SK-N-SH (cell line): ENCODE measurements at regions not wholly inside any gene's neighbourhood (a gene's known extent, or its start where the extent isn't known, plus 50 kb on each side); places are given as distances from the start of the nearest gene placed in this dataset.

Experiments used
- CTCF ChIA-PET: fragments of 300-600, 350-600 bp; formaldehyde crosslinking; extraction: SDS; loops from one replicate; lab custom pipeline; 2021; lab: Yijun Ruan, JAX
- POLR2A ChIA-PET: fragments of 350-600 bp; sonication (Branson Sonifier 250); formaldehyde crosslinking; extraction: SDS; loops from one replicate; lab custom pipeline; 2020; ENCODE audit warnings: antibody characterized with exemption, inconsistent platforms; lab: Yijun Ruan, JAX
- DNase-seq: peaks from one replicate; pipeline ENCODE4 v3.0.0; 2012
- H2AFZ ChIP-seq: fragments of 200-600 bp; sonication (generic); 2 replicates; pipeline ENCODE4 v1.8.1; 2016; ENCODE audit warnings: antibody characterized with exemption, mild to moderate bottlenecking, low read depth
- H3F3A ChIP-seq: fragments of 200-600 bp; sonication (generic); replicated peaks from 2 replicates; pipeline ENCODE3; 2016; ENCODE audit warnings: antibody characterized with exemption, mild to moderate bottlenecking; ENCODE audit not compliant: insufficient read depth
- H3K27ac ChIP-seq, 2 experiments: fragments of 200-500 bp in 1 of 2; fragments of 200-600 bp in 1 of 2; sonication (Bioruptor generic) in 1 of 2; sonication (generic), shearing (Covaris generic) in 1 of 2; 2 replicates each; pipeline versions ENCODE4 v1.5.1 to v1.6.1; 2014 to 2016; ENCODE audit warnings: low read depth in 2 of 2, inconsistent platforms in 1 of 2, low read length in 1 of 2, mild to moderate bottlenecking in 1 of 2, mixed read lengths in 1 of 2
- H3K27me3 ChIP-seq: fragments of 200-600 bp; sonication (generic), shearing (Covaris generic); 2 replicates; pipeline ENCODE4 v1.6.1; 2016; ENCODE audit warnings: mixed run types; ENCODE audit not compliant: insufficient read depth
- H3K36me3 ChIP-seq, 2 experiments: fragments of 200-500 bp in 1 of 2; fragments of 200-600 bp in 1 of 2; sonication (Bioruptor generic) in 1 of 2; sonication (generic) in 1 of 2; replicated peaks in 1 of 2; 2 replicates each; pipeline versions ENCODE3 to v1.5.1; 2014 to 2016; ENCODE audit warnings: low read length in 1 of 2, mild to moderate bottlenecking in 1 of 2; ENCODE audit not compliant: insufficient read depth in 2 of 2, control insufficient read depth in 1 of 2
- H3K4me1 ChIP-seq, 2 experiments: fragments of 200-500 bp in 1 of 2; fragments of 200-600 bp in 1 of 2; sonication (Bioruptor generic) in 1 of 2; sonication (generic), shearing (Covaris generic) in 1 of 2; 2 replicates each; pipeline versions ENCODE4 v1.5.1 to v1.6.1; 2014 to 2016; ENCODE audit warnings: low read depth in 1 of 2, low read length in 1 of 2, mixed run types in 1 of 2; ENCODE audit not compliant: insufficient read depth in 2 of 2, control insufficient read depth in 1 of 2
- H3K4me2 ChIP-seq: fragments of 200-600 bp; sonication (generic), shearing (Covaris generic); 2 replicates; pipeline ENCODE4 v1.6.1; 2017; ENCODE audit warnings: mixed run types
- H3K4me3 ChIP-seq, 2 experiments: fragments of 200-500 bp in 1 of 2; fragments of 200-600 bp in 1 of 2; sonication (Bioruptor generic) in 1 of 2; sonication (generic), shearing (Covaris generic) in 1 of 2; 2 replicates each; pipeline versions ENCODE4 v1.5.1 to v1.8.1; 2014 to 2016; ENCODE audit warnings: low read depth in 2 of 2, inconsistent platforms in 1 of 2, low read length in 1 of 2, mild to moderate bottlenecking in 1 of 2, mixed read lengths in 1 of 2, moderate library complexity in 1 of 2
- H3K79me2 ChIP-seq: fragments of 200-600 bp; sonication (generic); 2 replicates; pipeline ENCODE4 v1.8.1; 2017; ENCODE audit warnings: mild to moderate bottlenecking; ENCODE audit not compliant: insufficient read depth
- H3K9ac ChIP-seq: fragments of 200-600 bp; sonication (generic); 2 replicates; pipeline ENCODE4 v1.6.1; 2017; ENCODE audit warnings: mixed run types
- H3K9me2 ChIP-seq: fragments of 200-600 bp; sonication (generic); 2 replicates; pipeline ENCODE4 v1.6.1; 2017; ENCODE audit warnings: mixed run types
- H3K9me3 ChIP-seq: fragments of 200-600 bp; sonication (generic); 2 replicates; pipeline ENCODE4 v1.6.1; 2017; ENCODE audit warnings: mixed run types, mild to moderate bottlenecking, moderate library complexity
- H4K20me1 ChIP-seq: fragments of 200-600 bp; sonication (generic); 2 replicates; pipeline ENCODE4 v1.6.1; 2017; ENCODE audit warnings: mild to moderate bottlenecking, mixed run types; ENCODE audit not compliant: insufficient read depth
- FOXJ3 ChIP-seq: sonication (generic); formaldehyde crosslinking; IDR thresholded peaks from 2 replicates; pipeline ENCODE4 v1.5.1; 2020; ENCODE audit warnings: mild to moderate bottlenecking, missing genetic modification reagents
- MEF2A ChIP-seq: IDR thresholded peaks from 2 replicates; pipeline ENCODE4 v1.4.0; 2012; ENCODE audit warnings: low read depth, borderline replicate concordance
- NRF1 ChIP-seq: IDR thresholded peaks from 2 replicates; pipeline ENCODE4 v1.6.1; 2012; ENCODE audit warnings: low read depth, mild to moderate bottlenecking, low read length
- RCOR1 ChIP-seq: fragments of 150-350 bp; IDR thresholded peaks from 2 replicates; pipeline ENCODE4 v1.6.1; 2017; ENCODE audit warnings: antibody characterized with exemption, low read length
- SIN3A ChIP-seq: IDR thresholded peaks from 2 replicates; pipeline ENCODE4 v1.6.1; 2012; ENCODE audit warnings: low read depth, mild to moderate bottlenecking, low read length, moderate library complexity, borderline replicate concordance
- TAF1 ChIP-seq: IDR thresholded peaks from 2 replicates; pipeline ENCODE4 v1.6.1; 2012; ENCODE audit warnings: low read depth, mild to moderate bottlenecking, low read length, moderate library complexity, borderline replicate concordance
- TCF12 ChIP-seq: IDR thresholded peaks from 2 replicates; pipeline ENCODE4 v1.4.0; 2012
- WGBS: methylation state at CpG from one replicate; pipeline ENCODE4 v1.1.6; 2017; ENCODE audit warnings: low lambda C conversion rate; 5-methylcytosine and 5-hydroxymethylcytosine counted together
- TF ChIP-seq, protein P1 (sequence below): IDR thresholded peaks from 2 replicates; pipeline ENCODE4 v1.4.0; 2012; ENCODE audit warnings: low read depth, borderline replicate concordance
- TF ChIP-seq, protein P2 (sequence below): IDR thresholded peaks from 2 replicates; pipeline ENCODE4 v1.6.1; 2012; ENCODE audit warnings: mild to moderate bottlenecking, low read depth, low read length, moderate library complexity
- TF ChIP-seq, protein P3 (sequence below): fragments of 150-350 bp; IDR thresholded peaks from 2 replicates; pipeline ENCODE4 v1.6.1; 2016; ENCODE audit warnings: mild to moderate bottlenecking, low read depth, low read length
- TF ChIP-seq, protein P4 (sequence below): fragments of 150-350 bp; IDR thresholded peaks from 2 replicates; pipeline ENCODE4 v1.6.1; 2017; ENCODE audit warnings: antibody characterized with exemption, low read length, low read depth, borderline replicate concordance

DNA sequence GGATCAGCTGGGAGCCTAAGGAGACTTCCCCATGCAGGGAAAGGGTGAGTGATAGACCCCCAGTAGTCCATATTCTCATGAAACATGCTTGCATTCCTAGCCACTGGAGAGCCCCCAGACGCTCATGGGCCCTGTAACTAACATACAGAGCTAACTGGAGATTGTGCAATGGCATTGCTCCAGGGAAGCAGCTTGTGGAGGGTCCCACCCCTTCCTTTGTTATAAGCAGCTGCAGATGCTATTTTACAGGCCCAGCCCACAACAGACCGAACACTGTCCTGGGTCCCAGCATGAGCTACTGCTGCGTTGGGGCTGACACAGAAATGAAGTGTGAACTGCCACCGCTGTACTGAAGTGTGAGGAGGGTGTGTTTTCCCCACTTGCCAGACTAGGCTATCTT lies 1465.7 kb upstream of the DIAPH2 start:
- WGBS: 4% methylated on average over 4 of the region's 4 CpGs

DNA sequence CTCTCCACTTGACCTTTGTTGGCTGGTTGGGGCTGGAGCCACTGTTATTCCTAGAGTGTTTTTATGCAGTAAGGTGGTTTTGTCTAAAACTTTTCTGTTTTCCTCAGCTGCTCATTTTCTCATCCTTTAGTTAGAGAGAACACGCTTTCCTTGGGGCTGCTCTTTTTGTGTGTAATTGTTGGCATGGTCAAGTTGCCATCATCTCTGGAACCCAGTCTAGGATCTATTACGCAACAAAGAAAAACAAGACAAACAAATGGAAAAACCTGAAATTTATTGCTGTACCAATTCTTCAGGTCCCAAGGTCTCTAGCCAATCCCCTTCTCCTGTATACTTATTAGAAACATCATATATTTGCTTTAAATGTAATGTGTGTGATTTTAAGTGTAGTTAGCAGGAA lies 1436.3 kb upstream of the DIAPH2 start:
- H3K27me3 ChIP-seq: no peaks in the 10 kb centered on the region
- H3K36me3 ChIP-seq: no peaks in the 10 kb centered on the region
- H4K20me1 ChIP-seq: no peaks in the 10 kb centered on the region
- H3F3A ChIP-seq: no peaks in the 10 kb centered on the region
- no peak overlapping the region for H3K4me2 ChIP-seq
- no peaks in the 10 kb centered on the region for H3K9me3 ChIP-seq
- ChIA-PET CTCF (no interaction called here), POLR2A (no interaction called here)
- H3K9ac ChIP-seq: no peak overlapping the region
- H3K9me2 ChIP-seq: no peaks in the 10 kb centered on the region
- no peaks in the 10 kb centered on the region for H3K79me2 ChIP-seq
- no peak overlapping the region for H3K27ac ChIP-seq
- DNase-seq: no peak
- no peak overlapping the region for H2AFZ ChIP-seq
- no peak overlapping the region for H3K4me3 ChIP-seq
- WGBS: 16% methylated on average over 2 of the region's 2 CpGs
- TF ChIP-seq, protein P1, sequence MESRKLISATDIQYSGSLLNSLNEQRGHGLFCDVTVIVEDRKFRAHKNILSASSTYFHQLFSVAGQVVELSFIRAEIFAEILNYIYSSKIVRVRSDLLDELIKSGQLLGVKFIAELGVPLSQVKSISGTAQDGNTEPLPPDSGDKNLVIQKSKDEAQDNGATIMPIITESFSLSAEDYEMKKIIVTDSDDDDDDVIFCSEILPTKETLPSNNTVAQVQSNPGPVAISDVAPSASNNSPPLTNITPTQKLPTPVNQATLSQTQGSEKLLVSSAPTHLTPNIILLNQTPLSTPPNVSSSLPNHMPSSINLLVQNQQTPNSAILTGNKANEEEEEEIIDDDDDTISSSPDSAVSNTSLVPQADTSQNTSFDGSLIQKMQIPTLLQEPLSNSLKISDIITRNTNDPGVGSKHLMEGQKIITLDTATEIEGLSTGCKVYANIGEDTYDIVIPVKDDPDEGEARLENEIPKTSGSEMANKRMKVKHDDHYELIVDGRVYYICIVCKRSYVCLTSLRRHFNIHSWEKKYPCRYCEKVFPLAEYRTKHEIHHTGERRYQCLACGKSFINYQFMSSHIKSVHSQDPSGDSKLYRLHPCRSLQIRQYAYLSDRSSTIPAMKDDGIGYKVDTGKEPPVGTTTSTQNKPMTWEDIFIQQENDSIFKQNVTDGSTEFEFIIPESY: no peak
- H3K4me1 ChIP-seq: no peaks in the 10 kb centered on the region

More for the DNA sequence above, 1465.7 kb upstream of the DIAPH2 start:
- no peak overlapping the region for H3K4me3 ChIP-seq
- ChIA-PET POLR2A (no interaction called here), CTCF (no interaction called here)
- no peaks in the 10 kb centered on the region for H3K27me3 ChIP-seq
- no peaks in the 10 kb centered on the region for H3K9me2 ChIP-seq
- H3K4me2 ChIP-seq: no peak overlapping the region
- H3K9ac ChIP-seq: no peak overlapping the region
- DNase-seq: no peak
- no peaks in the 10 kb centered on the region for H3F3A ChIP-seq
- no peaks in the 10 kb centered on the region for H3K36me3 ChIP-seq
- H4K20me1 ChIP-seq: no peaks in the 10 kb centered on the region
- H3K9me3 ChIP-seq: no peaks in the 10 kb centered on the region
- no peak overlapping the region for H3K27ac ChIP-seq
- TF ChIP-seq, protein P2, sequence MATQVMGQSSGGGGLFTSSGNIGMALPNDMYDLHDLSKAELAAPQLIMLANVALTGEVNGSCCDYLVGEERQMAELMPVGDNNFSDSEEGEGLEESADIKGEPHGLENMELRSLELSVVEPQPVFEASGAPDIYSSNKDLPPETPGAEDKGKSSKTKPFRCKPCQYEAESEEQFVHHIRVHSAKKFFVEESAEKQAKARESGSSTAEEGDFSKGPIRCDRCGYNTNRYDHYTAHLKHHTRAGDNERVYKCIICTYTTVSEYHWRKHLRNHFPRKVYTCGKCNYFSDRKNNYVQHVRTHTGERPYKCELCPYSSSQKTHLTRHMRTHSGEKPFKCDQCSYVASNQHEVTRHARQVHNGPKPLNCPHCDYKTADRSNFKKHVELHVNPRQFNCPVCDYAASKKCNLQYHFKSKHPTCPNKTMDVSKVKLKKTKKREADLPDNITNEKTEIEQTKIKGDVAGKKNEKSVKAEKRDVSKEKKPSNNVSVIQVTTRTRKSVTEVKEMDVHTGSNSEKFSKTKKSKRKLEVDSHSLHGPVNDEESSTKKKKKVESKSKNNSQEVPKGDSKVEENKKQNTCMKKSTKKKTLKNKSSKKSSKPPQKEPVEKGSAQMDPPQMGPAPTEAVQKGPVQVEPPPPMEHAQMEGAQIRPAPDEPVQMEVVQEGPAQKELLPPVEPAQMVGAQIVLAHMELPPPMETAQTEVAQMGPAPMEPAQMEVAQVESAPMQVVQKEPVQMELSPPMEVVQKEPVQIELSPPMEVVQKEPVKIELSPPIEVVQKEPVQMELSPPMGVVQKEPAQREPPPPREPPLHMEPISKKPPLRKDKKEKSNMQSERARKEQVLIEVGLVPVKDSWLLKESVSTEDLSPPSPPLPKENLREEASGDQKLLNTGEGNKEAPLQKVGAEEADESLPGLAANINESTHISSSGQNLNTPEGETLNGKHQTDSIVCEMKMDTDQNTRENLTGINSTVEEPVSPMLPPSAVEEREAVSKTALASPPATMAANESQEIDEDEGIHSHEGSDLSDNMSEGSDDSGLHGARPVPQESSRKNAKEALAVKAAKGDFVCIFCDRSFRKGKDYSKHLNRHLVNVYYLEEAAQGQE: no peak
- TF ChIP-seq NRF1 (no peak), TAF1 (no peak), TCF12 (no peak), SIN3A (no peak), FOXJ3 (CRISPR knock-in tag) (no peak), MEF2A (no peak), RCOR1 (no peak)
- TF ChIP-seq, protein P3, sequence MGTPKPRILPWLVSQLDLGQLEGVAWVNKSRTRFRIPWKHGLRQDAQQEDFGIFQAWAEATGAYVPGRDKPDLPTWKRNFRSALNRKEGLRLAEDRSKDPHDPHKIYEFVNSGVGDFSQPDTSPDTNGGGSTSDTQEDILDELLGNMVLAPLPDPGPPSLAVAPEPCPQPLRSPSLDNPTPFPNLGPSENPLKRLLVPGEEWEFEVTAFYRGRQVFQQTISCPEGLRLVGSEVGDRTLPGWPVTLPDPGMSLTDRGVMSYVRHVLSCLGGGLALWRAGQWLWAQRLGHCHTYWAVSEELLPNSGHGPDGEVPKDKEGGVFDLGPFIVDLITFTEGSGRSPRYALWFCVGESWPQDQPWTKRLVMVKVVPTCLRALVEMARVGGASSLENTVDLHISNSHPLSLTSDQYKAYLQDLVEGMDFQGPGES: no peak
- TF ChIP-seq, protein P4, sequence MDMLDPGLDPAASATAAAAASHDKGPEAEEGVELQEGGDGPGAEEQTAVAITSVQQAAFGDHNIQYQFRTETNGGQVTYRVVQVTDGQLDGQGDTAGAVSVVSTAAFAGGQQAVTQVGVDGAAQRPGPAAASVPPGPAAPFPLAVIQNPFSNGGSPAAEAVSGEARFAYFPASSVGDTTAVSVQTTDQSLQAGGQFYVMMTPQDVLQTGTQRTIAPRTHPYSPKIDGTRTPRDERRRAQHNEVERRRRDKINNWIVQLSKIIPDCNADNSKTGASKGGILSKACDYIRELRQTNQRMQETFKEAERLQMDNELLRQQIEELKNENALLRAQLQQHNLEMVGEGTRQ: no peak
- no peaks in the 10 kb centered on the region for H3K4me1 ChIP-seq
- H2AFZ ChIP-seq: no peak overlapping the region
- H3K79me2 ChIP-seq: no peaks in the 10 kb centered on the region
